ENCODE measurements at regions not wholly inside any gene's neighbourhood (a gene's known extent, or its start where the extent isn't known, plus 50 kb on each side); places are given as distances from the start of the nearest gene placed in this dataset.

GRCh38 chr13:62434081-62434480 is 1018.4 kb upstream of the PCDH20 start:
- TF ChIP-seq CTCF (IDR thresholded peaks at IDR 0.05) (no peak), ZFX (IDR thresholded peaks at IDR 0.05; ENCODE audit: borderline replicate concordance) (no peak)

All from 22Rv1 (cell line).